HG03039 (cell line): ENCODE measurements at regions not wholly inside any gene's neighbourhood (a gene's known extent, or its start where the extent isn't known, plus 50 kb on each side); places are given as distances from the start of the nearest gene placed in this dataset.

Source experiments
- ATAC-seq: cut with Tn5 transposase; IDR thresholded peaks from one replicate; pipeline ENCODE4 v1.9.1; 2021; ENCODE audit warnings: mild to moderate bottlenecking, moderate library complexity; ENCODE audit not compliant: unreplicated experiment

GRCh38 chr13:111551204-111551820 lies 230.9 kb downstream of the TEX29 start:
- ATAC-seq, result no peak

GRCh38 chr13:111552891-111553655 lies 232.6 kb downstream of the TEX29 start:
- ATAC-seq, result no peak

GRCh38 chr13:111554539-111555267 lies 234.3 kb downstream of the TEX29 start:
- no peak for ATAC-seq

- ATAC-seq, result no peak
Observed at GRCh38 chr13:111555268-111555808, 234.9 kb downstream of the TEX29 start.

GRCh38 chr13:111555903-111556302 lies 235.5 kb downstream of the TEX29 start:
- ATAC-seq, result no peak

- no peak for ATAC-seq
Observed at GRCh38 chr13:111556496-111556895, 236.1 kb downstream of the TEX29 start.

- ATAC-seq, result no peak
Observed at GRCh38 chr13:111557921-111558699, 237.7 kb downstream of the TEX29 start.

- ATAC-seq, result no peak
Observed at GRCh38 chr13:111558700-111559088, 238.3 kb downstream of the TEX29 start.

- ATAC-seq, result no peak
Observed at GRCh38 chr13:111559612-111560403, 239.4 kb downstream of the TEX29 start.

- no peak for ATAC-seq
Observed at GRCh38 chr13:111561091-111561781, 240.8 kb downstream of the TEX29 start.

GRCh38 chr13:111562716-111563115 lies 242.3 kb downstream of the TEX29 start:
- ATAC-seq, result no peak

GRCh38 chr13:111564606-111565005 lies 244.2 kb downstream of the TEX29 start:
- no peak for ATAC-seq

- no peak for ATAC-seq
Observed at GRCh38 chr13:111565400-111565799, 245.0 kb downstream of the TEX29 start.

- no peak for ATAC-seq
Observed at GRCh38 chr13:111566567-111566966, 246.1 kb downstream of the TEX29 start.

GRCh38 chr13:111567637-111568036 lies 247.2 kb downstream of the TEX29 start:
- no peak for ATAC-seq

- no peak for ATAC-seq
Observed at GRCh38 chr13:111568290-111568689, 247.8 kb downstream of the TEX29 start.

GRCh38 chr13:111570911-111571310 lies 250.5 kb downstream of the TEX29 start:
- no peak for ATAC-seq

GRCh38 chr13:111572956-111573761 lies 252.7 kb downstream of the TEX29 start:
- ATAC-seq, result no peak

GRCh38 chr13:111573801-111574200 lies 253.4 kb downstream of the TEX29 start:
- ATAC-seq, result no peak
